ENCODE measurements at regions not wholly inside any gene's neighbourhood (a gene's known extent, or its start where the extent isn't known, plus 50 kb on each side); places are given as distances from the start of the nearest gene placed in this dataset.

DNA sequence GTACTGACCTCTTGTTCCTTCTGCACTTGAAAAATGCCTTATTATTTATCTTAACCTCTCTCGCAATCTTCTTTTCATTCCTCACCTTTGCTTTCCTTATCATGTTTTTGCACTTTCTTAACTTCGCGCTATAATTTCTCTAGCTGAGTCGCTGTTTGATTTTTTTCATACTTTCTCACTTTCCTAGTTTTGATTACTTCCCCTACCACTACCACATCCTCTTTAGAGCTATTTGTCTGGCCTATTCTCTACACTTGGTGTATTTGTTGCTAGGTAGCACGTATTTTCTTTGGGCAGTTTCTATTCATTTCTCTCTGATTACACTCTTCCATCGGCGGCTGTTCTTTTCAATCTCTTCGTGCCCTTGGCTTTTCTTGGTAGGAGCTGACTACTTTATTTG lies 611.8 kb downstream of the BNC2 start:
- BruUV-seq (replicated peaks) = no TSS peak
- no peaks in the 10 kb centered on the region for H3K79me2 ChIP-seq (ENCODE audit: low read depth)
- H3K36me3 ChIP-seq (ENCODE audit: low read depth) = no peaks in the 10 kb centered on the region
- no peak overlapping the region for H3K4me2 ChIP-seq
- H3K4me1 ChIP-seq (replicated peaks; ENCODE audit: insufficient read depth) = peaks cover 22% of the 10 kb centered on the region
- H3K27ac ChIP-seq = no peak overlapping the region
- ChIA-PET CTCF (no interaction called here), POLR2A (ENCODE audit: unreplicated experiment) (interaction anchor here (0.7 kb wide), 1 partner anchor 113 kb away, joined by 3 read pairs; no protein-coding TSS in a partner anchor)
- DNase-seq = no peak
- H2AFZ ChIP-seq = no peak overlapping the region
- H3K9me2 ChIP-seq (ENCODE audit: insufficient read depth) = no peaks in the 10 kb centered on the region
- TF ChIP-seq, protein P1, sequence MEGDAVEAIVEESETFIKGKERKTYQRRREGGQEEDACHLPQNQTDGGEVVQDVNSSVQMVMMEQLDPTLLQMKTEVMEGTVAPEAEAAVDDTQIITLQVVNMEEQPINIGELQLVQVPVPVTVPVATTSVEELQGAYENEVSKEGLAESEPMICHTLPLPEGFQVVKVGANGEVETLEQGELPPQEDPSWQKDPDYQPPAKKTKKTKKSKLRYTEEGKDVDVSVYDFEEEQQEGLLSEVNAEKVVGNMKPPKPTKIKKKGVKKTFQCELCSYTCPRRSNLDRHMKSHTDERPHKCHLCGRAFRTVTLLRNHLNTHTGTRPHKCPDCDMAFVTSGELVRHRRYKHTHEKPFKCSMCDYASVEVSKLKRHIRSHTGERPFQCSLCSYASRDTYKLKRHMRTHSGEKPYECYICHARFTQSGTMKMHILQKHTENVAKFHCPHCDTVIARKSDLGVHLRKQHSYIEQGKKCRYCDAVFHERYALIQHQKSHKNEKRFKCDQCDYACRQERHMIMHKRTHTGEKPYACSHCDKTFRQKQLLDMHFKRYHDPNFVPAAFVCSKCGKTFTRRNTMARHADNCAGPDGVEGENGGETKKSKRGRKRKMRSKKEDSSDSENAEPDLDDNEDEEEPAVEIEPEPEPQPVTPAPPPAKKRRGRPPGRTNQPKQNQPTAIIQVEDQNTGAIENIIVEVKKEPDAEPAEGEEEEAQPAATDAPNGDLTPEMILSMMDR (conservative IDR thresholded peaks at IDR 0.05) = no peak
- no peak for TF ChIP-seq EZH2 (IDR thresholded peaks at IDR 0.05; ENCODE audit: low read depth)
- H3K27me3 ChIP-seq (ENCODE audit: insufficient read depth, low read depth) = no peaks in the 10 kb centered on the region
- H4K20me1 ChIP-seq (ENCODE audit: insufficient read depth) = no peaks in the 10 kb centered on the region
- intact Hi-C loops (cut with micrococcal nuclease; ENCODE audit: unreplicated experiment) = no loop called here
- H3F3A ChIP-seq (ENCODE audit: insufficient read depth, low read depth) = 0 out of 2 replicates have a peak, but pooled peaks cover 8% of the 10 kb centered on the region
- no peaks in the 10 kb centered on the region for H3K9me3 ChIP-seq (ENCODE audit: insufficient read depth, low read depth)
- H3K4me3 ChIP-seq = no peak overlapping the region

DNA sequence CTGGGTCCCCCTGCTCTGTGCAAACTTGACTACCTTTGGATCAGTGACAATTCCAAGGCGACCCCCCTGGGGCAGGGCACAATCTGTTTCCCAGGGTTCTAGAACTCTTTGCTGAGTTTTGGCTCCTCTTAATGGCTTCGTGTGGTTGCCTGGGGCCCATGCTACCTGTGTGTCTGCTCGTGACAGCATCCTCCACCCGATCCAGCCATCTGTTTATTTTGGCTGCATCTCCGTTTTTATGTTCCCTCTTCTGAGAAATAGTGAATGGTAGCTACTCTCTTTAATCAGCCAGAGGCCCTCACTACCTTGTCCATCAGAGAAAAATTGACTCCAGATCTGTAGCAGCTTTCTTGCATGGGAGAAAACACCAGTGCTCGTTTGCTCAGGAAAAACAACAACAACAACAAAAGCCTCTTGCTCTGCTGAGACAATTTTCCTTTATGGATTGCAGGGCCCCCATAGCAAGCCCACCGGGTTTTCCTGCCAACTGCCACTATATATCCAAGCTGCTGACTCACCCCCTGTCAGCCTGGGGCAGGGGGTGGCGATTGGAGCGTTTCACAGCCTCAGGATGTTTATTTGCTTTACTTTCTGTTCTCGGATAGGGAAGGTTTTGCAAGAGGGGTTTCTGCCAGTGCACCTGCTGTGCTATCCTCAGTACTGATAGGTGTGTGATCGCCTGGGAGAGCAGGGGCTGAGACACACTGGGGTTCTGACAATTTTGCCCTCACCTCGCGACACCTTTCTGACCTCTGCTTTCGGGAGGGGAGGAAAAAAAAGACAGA lies 607.8 kb downstream of the BNC2 start:
- Histone ChIP-seq H3F3A (ENCODE audit: insufficient read depth, low read depth) (0 out of 2 replicates have a peak, but pooled peaks cover 11% of the 10 kb centered on the region), H3K36me3 (ENCODE audit: low read depth) (no peaks in the 10 kb centered on the region), H3K79me2 (ENCODE audit: low read depth) (no peaks in the 10 kb centered on the region), H2AFZ (peak overlapping the region; percentile 70), H3K4me3 (no peak overlapping the region), H3K9me3 (ENCODE audit: insufficient read depth, low read depth) (no peaks in the 10 kb centered on the region), H4K20me1 (ENCODE audit: insufficient read depth) (no peaks in the 10 kb centered on the region), H3K27ac (peak overlapping the region; percentile 84), H3K4me2 (peak overlapping the region; percentile 71), H3K27me3 (ENCODE audit: insufficient read depth, low read depth) (no peaks in the 10 kb centered on the region), H3K9me2 (ENCODE audit: insufficient read depth) (no peaks in the 10 kb centered on the region), H3K4me1 (replicated peaks; ENCODE audit: insufficient read depth) (peaks cover 31% of the 10 kb centered on the region)
- TF ChIP-seq EZH2 (IDR thresholded peaks at IDR 0.05; ENCODE audit: low read depth) = no peak
- TF ChIP-seq, protein P1 (conservative IDR thresholded peaks at IDR 0.05) = no peak
- ChIA-PET CTCF (no interaction called here), POLR2A (ENCODE audit: unreplicated experiment) (no interaction called here)
- intact Hi-C loops (cut with micrococcal nuclease; ENCODE audit: unreplicated experiment) = no loop called here
- no TSS peak for BruUV-seq (replicated peaks)
- DNase-seq = peak in 1 of 2 experiments; percentile 73

DNA sequence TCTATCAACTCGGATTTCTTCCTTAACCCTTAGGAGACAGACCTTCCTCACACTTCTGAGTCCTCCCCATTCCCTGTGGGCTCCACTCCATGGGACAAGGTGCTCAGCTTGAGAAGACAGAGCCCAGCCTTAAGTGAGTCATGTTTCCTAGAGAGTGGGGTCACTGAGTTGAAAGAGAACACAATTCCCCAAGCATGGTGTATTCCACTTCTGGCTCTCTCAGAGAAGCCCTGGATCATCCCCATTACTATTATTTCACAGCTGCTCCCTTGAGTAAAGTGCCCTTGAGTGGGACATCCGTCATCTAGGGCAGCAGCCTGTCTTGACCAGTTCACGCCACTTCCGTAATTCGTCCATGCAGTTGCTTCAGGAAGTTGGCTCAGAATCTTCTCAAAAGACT lies 604.8 kb downstream of the BNC2 start:
- no peaks in the 10 kb centered on the region for H3K27me3 ChIP-seq (ENCODE audit: insufficient read depth, low read depth)
- DNase-seq = no peak
- POLR2A ChIA-PET (ENCODE audit: unreplicated experiment) = no interaction called here
- no peaks in the 10 kb centered on the region for H3K36me3 ChIP-seq (ENCODE audit: low read depth)
- H3K9me2 ChIP-seq (ENCODE audit: insufficient read depth) = no peaks in the 10 kb centered on the region
- H4K20me1 ChIP-seq (ENCODE audit: insufficient read depth) = no peaks in the 10 kb centered on the region
- TF ChIP-seq EZH2 (IDR thresholded peaks at IDR 0.05; ENCODE audit: low read depth) = no peak
- TF ChIP-seq, protein P1 (conservative IDR thresholded peaks at IDR 0.05) = no peak
- peaks cover 36% of the 10 kb centered on the region for H3K4me1 ChIP-seq (replicated peaks; ENCODE audit: insufficient read depth)
- H3K79me2 ChIP-seq (ENCODE audit: low read depth) = no peaks in the 10 kb centered on the region
- intact Hi-C loops (cut with micrococcal nuclease; ENCODE audit: unreplicated experiment) = loop anchor here (2.0 kb wide), 1 partner anchor 71 kb away; no protein-coding TSS in a partner anchor
- H2AFZ ChIP-seq = no peak overlapping the region
- H3F3A ChIP-seq (ENCODE audit: insufficient read depth, low read depth) = 0 out of 2 replicates have a peak, but pooled peaks cover 11% of the 10 kb centered on the region
- no peak overlapping the region for H3K4me3 ChIP-seq
- no peak overlapping the region for H3K4me2 ChIP-seq
- no peaks in the 10 kb centered on the region for H3K9me3 ChIP-seq (ENCODE audit: insufficient read depth, low read depth)
- CTCF ChIA-PET = no interaction called here
- BruUV-seq (replicated peaks) = no TSS peak
- no peak overlapping the region for H3K27ac ChIP-seq
